Activated CD4-positive, alpha-beta T cell treated with anti-CD3 and anti-CD28 coated beads, Interleukin-2, Interleukin-4, amounts not matched to agents 100 ng/mL and 50 ng/mL, durations not matched to agents 16 hours and 8 hours (primary cell): ENCODE measurements at regions not wholly inside any gene's neighbourhood (a gene's known extent, or its start where the extent isn't known, plus 50 kb on each side); places are given as distances from the start of the nearest gene placed in this dataset.

Source experiments
- DNase-seq: peaks from one replicate; pipeline ENCODE4 v3.0.0-alpha.2; 2020; ENCODE audit warnings: low spot score

- DNase-seq: no peak
These were observed 708.8 kb upstream of the MAN1A1 start for GRCh38 chr6:120058410-120058809.

- DNase-seq: peak; percentile 6
These were observed 706.5 kb upstream of the MAN1A1 start for GRCh38 chr6:120056085-120056484.

- DNase-seq: no peak
These were observed 705.5 kb upstream of the MAN1A1 start for GRCh38 chr6:120055071-120055470.

GRCh38 chr6:120039664-120040063 lies 690.1 kb upstream of the MAN1A1 start:
- DNase-seq: no peak

GRCh38 chr6:120031837-120032236 lies 682.3 kb upstream of the MAN1A1 start:
- no peak for DNase-seq

GRCh38 chr6:120026791-120027190 lies 677.2 kb upstream of the MAN1A1 start:
- no peak for DNase-seq

GRCh38 chr6:120010075-120010474 lies 660.5 kb upstream of the MAN1A1 start:
- no peak for DNase-seq

GRCh38 chr6:120005292-120005976 lies 655.9 kb upstream of the MAN1A1 start:
- no peak for DNase-seq

- no peak for DNase-seq
These were observed 637.5 kb upstream of the MAN1A1 start for GRCh38 chr6:119986934-119987549.

GRCh38 chr6:119985952-119986736 lies 636.6 kb upstream of the MAN1A1 start:
- DNase-seq: no peak

GRCh38 chr6:119980802-119981201 lies 631.2 kb upstream of the MAN1A1 start:
- DNase-seq: no peak

- DNase-seq: no peak
These were observed 630.3 kb upstream of the MAN1A1 start for GRCh38 chr6:119979862-119980261.

GRCh38 chr6:119978274-119978889 lies 628.8 kb upstream of the MAN1A1 start:
- no peak for DNase-seq

GRCh38 chr6:119974430-119975159 lies 625.0 kb upstream of the MAN1A1 start:
- DNase-seq: no peak

GRCh38 chr6:119966484-119966883 lies 616.9 kb upstream of the MAN1A1 start:
- no peak for DNase-seq

GRCh38 chr6:119965900-119966299 lies 616.3 kb upstream of the MAN1A1 start:
- DNase-seq: no peak

GRCh38 chr6:119965008-119965407 lies 615.4 kb upstream of the MAN1A1 start:
- DNase-seq: no peak

GRCh38 chr6:119962505-119962904 lies 612.9 kb upstream of the MAN1A1 start:
- DNase-seq: no peak

GRCh38 chr6:119961450-119961849 lies 611.9 kb upstream of the MAN1A1 start:
- DNase-seq: no peak

GRCh38 chr6:119960456-119960855 lies 610.9 kb upstream of the MAN1A1 start:
- no peak for DNase-seq

GRCh38 chr6:119960036-119960435 lies 610.5 kb upstream of the MAN1A1 start:
- DNase-seq: no peak

- no peak for DNase-seq
These were observed 607.6 kb upstream of the MAN1A1 start for GRCh38 chr6:119957195-119957594.
